HG03139 (cell line): ENCODE measurements at regions not wholly inside any gene's neighbourhood (a gene's known extent, or its start where the extent isn't known, plus 50 kb on each side); places are given as distances from the start of the nearest gene placed in this dataset.
"Not testable (repeated sequence)": the region's sequence is repeated elsewhere in the genome, so short reads cannot be mapped to it uniquely, and the experiment has no call there.

Source experiments
- ATAC-seq: cut with Tn5 transposase; IDR thresholded peaks from one replicate; pipeline ENCODE4 v1.9.1; 2021; ENCODE audit not compliant: unreplicated experiment

DNA sequence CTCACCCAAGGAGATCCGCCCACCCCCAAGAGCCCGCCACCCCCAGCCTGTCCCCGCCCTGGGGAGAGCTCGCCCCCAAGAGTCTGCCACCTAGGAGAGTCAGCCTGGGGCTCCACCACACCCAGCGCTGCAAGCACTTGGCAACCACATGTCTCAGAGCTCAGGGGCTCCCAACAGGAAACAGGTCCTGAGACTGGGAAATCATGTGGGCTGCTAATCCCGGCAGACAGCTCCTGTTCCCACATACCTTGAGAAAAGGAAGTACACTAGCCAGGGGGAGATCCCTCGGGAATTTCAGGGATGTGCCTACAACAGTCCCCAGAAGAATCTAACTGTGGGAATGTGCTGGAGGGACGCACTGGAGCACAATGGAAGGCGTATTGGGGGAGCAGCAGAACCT lies 331.4 kb downstream of the ANAPC1 start:
- ATAC-seq: not testable (repeated sequence)

DNA sequence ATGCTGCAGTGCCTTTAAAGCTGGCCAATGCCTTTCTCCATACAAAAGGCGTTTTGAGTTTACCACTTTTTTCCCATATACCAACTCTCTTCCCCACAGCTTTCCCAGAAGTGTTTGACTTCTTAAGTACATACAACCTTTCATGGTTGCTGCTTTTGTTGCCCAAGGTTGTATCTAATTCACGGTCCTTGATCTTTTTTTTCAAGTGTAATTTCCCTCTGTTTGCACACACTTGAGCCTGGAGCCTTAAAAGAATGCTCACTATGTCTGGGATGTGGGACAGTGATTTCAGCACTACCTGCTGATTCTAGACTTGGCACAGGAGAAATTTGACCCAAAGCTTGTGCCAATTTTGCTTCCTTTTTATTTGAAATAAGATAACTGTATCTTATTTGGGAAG lies 324.7 kb downstream of the ANAPC1 start:
- not testable (repeated sequence) for ATAC-seq

- ATAC-seq: not testable (repeated sequence)
Measured at GRCh38 chr2:111559814-111560213, 324.2 kb downstream of the ANAPC1 start.

GRCh38 chr2:111566068-111566467 lies 317.9 kb downstream of the ANAPC1 start:
- ATAC-seq: not testable (repeated sequence)

DNA sequence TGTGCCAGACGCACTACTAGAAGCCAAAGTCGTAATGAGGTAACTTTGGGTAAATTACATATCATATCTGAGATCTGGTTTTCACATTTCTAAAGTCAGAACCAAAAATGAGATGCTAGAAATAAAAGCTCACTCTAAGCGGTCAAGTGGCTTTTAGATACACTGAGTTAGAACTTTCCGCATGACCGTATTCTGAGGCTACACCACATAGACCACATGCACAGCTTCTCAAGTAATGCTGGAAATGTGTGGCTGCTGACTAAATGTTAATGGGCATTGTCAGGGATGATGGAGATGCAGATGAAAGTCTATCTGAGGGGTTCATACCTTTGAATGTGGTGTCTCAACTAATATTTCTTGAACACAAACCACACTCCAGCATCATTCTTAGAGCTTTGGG lies 316.8 kb downstream of the ANAPC1 start:
- ATAC-seq: not testable (repeated sequence)

GRCh38 chr2:111569356-111570199 lies 314.4 kb downstream of the ANAPC1 start:
- not testable (repeated sequence) for ATAC-seq

DNA sequence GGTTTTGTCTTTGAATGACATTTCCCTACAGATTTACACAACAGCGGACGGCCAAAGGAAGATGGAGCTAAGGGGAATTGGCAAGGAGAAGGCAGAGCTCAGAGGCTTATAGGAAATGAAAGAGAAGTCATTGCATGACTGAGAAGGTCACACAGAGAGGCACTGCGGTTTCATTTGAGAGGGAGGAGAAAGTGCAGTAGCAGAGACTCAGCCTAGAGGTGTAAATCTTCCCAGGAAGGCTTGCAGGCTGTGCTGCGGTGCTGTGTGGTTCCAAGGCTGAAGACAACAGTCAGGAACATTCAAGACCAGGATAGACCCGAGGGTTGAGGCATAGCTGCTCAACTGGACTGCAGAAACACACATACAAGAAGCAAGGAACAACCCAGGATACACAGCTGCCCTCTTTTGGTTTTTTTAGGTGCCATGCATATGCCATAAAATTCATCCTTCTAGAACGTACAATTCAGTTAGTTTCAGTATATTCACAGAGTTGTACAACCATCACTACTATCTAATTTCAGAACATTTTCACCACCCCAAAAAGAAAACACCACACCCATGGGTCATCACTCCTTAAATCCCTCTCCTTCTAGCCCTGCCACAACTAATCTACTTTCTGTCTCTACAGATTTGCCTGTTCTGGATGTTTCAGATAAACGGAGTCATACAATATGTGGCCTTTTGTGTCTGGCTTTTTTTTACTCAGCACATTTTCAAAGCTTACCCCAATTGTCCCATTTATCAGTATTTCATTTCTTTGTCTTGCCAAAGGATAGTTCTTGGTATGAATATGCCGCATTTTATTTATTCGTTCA lies 313.5 kb downstream of the ANAPC1 start:
- ATAC-seq: not testable (repeated sequence)

- not testable (repeated sequence) for ATAC-seq
Measured at GRCh38 chr2:111574803-111575202, 309.2 kb downstream of the ANAPC1 start.

GRCh38 chr2:111577154-111577885 lies 306.7 kb downstream of the ANAPC1 start:
- ATAC-seq: not testable (repeated sequence)

- ATAC-seq: not testable (repeated sequence)
Measured at GRCh38 chr2:111579500-111580134, 304.4 kb downstream of the ANAPC1 start.

DNA sequence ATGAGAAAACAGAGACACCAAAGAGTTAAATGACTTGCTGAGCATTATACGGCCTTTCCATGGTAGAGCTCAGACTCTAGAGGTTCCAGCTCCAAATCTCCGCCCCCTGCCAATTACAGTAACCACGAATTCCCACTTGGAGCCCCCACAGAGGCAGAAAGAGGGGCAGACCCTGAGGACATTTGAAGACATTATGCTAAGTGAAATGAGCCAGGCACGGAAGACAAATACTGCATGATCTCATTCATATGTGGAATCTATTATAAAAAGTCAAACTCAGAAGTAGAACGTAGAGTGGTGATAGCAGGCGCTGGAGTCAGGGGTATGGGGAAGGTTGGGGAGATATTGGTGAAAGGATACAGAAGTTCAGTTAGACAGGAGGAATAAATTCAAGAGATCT lies 303.4 kb downstream of the ANAPC1 start:
- ATAC-seq: not testable (repeated sequence)

GRCh38 chr2:111582090-111582489 lies 301.9 kb downstream of the ANAPC1 start:
- not testable (repeated sequence) for ATAC-seq

DNA sequence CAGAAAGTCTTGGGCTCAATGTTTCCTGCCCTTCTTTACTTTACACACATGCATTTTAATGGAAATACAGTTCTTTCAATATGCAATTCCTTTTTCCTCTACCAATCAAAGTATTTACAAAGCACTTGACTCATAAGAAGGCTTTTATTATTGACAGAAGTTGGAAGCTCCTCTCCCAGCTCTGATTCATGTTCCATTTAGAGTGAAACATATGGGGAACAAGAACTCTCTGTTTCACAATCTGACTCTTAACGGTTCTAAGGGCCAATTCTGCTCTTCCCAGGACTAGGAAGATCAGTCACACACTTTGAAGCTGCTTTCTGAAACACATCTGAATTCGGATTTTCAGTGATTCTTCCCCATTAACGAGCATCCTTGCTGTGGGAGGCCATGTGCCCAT lies 300.5 kb downstream of the ANAPC1 start:
- not testable (repeated sequence) for ATAC-seq

DNA sequence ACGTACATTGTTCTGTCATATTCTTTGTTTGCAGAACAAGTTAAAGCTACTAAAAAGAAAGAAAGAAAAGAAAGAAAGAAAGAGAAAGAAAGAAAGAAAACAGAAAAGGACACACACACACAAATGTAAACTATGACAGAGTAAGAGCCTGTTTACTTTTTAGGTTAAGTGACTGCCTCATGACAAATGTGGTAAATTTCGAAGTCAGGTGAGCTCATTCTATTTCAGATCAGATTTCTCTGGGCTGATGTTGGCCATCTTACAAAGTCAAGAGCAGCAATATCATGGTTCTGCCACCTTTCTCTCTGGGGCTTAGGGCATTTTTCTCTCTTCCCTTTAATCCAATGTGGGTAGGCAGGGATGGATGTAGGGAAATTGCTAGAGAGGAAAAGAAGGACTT lies 299.5 kb downstream of the ANAPC1 start:
- ATAC-seq: not testable (repeated sequence)

- not testable (repeated sequence) for ATAC-seq
Measured at GRCh38 chr2:111584950-111585349, 299.0 kb downstream of the ANAPC1 start.

DNA sequence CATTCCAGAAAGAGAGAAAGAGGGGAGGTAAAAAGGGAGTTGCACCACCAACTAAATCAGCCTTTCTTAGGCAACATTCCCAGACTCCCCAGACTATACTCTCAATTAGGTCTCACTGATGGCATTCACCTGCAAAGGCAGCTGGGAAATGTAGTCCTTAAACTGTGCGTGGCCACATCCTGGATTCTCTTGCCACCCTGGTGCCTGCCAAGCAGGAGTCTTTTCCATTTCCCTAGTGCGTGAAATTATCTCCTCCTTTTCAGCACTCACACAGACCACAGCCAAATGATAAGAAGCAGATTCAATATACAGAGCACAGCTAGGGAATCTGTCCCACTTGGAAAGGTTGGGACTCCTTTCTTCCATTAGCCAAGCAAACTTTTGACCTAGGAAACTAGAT lies 298.0 kb downstream of the ANAPC1 start:
- not testable (repeated sequence) for ATAC-seq

GRCh38 chr2:111595072-111595471 lies 288.9 kb downstream of the ANAPC1 start:
- ATAC-seq: not testable (repeated sequence)

- ATAC-seq: not testable (repeated sequence)
Measured at GRCh38 chr2:111596808-111597705, 286.9 kb downstream of the ANAPC1 start.

DNA sequence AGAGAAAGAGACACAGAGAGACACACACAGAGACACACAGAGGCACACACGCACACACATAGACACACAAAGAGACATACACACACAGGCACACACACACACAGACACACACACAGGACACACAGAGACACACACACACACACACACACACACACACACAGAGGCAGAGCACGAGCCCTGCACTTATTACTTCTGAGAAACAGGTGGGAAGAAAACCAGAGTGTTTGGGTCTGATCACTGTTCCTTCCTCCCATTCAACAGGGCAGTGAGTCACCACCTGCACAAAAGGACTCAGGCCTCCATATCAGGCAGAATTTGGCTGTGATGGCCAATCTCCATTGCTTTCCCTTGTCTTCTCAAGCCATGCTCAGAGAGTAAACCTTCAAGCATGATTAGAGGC lies 285.0 kb downstream of the ANAPC1 start:
- not testable (repeated sequence) for ATAC-seq

DNA sequence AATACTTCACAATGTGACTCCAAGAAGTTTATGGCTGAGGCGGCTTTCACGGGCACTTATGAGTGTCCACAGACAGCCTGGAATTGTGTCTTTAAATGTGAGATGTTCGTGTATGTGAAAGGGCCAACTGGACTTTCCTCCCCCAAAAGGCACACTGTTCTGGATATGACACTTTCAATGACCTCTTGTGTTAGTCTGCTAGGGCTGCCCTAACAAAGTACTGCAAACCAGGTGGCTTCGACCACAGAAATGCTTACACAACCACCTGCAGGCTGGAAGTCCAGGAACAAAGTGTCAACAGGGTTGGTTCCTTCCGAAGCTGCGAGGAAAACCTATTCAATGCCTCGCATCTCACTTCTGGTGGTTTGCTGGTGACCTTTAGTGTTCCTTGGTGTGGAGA lies 281.7 kb downstream of the ANAPC1 start:
- ATAC-seq: not testable (repeated sequence)
